ENCODE measurements at regions not wholly inside any gene's neighbourhood (a gene's known extent, or its start where the extent isn't known, plus 50 kb on each side); places are given as distances from the start of the nearest gene placed in this dataset.

GRCh38 chr19:30856376-30856775 is 484.2 kb downstream of the ZNF536 start:
- TF ChIP-seq, protein P1, sequence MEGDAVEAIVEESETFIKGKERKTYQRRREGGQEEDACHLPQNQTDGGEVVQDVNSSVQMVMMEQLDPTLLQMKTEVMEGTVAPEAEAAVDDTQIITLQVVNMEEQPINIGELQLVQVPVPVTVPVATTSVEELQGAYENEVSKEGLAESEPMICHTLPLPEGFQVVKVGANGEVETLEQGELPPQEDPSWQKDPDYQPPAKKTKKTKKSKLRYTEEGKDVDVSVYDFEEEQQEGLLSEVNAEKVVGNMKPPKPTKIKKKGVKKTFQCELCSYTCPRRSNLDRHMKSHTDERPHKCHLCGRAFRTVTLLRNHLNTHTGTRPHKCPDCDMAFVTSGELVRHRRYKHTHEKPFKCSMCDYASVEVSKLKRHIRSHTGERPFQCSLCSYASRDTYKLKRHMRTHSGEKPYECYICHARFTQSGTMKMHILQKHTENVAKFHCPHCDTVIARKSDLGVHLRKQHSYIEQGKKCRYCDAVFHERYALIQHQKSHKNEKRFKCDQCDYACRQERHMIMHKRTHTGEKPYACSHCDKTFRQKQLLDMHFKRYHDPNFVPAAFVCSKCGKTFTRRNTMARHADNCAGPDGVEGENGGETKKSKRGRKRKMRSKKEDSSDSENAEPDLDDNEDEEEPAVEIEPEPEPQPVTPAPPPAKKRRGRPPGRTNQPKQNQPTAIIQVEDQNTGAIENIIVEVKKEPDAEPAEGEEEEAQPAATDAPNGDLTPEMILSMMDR (IDR thresholded peaks at IDR 0.05; ENCODE audit: poor library complexity), result no peak
- TF ChIP-seq EZH2 (IDR thresholded peaks at IDR 0.05; ENCODE audit: borderline replicate concordance), result no peak
- no peak for TF ChIP-seq EZH2phosphoT487 (IDR thresholded peaks at IDR 0.05; ENCODE audit: low read depth, severe bottlenecking, unreplicated experiment)

Data from hepatocyte (in vitro differentiated cells).